ENCODE measurements at regions not wholly inside any gene's neighbourhood (a gene's known extent, or its start where the extent isn't known, plus 50 kb on each side); places are given as distances from the start of the nearest gene placed in this dataset.
"Not testable (repeated sequence)": the region's sequence is repeated elsewhere in the genome, so short reads cannot be mapped to it uniquely, and the experiment has no call there.

DNA sequence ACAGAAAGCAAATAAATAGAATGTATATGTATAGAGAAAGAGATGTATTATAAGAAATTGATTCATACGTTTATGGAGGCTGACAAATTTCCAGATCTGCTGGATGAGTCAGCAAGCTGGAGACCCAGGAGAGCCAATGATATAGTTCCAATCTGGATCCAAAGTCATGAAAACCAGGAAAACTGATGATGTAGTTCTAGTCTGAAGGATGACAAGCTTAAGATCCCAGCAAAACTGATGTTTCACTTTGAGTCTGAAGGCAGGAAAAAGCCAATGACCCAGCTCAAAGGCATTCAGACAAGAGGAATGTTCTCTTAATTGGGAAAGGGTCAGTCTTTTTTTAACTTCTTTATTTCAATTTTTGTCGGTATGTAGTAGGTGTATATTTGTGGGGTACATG lies 102.6 kb downstream of the LHFPL1 start:
- DNase-seq (ENCODE audit: low read depth) = no peak

DNA sequence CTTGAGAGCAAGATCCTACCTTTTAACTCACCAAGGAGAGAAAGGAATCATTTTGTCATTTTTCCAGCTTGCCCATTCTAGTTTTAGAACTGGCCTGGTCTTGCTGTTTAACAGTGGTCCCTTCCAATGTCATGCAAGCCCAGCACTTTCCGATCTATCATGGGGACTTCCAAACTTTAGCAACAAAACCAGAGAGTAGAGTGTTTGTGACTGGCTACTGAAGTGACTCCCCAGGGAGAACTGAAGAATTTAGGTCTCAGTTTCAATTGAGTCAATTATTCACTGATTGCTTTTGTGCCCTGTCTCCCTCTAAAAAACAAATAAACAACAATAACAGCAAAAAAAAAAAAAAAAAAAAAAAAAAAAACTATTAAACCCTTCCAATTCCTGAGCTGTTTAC lies 108.3 kb downstream of the LHFPL1 start:
- no peak for DNase-seq (ENCODE audit: low read depth)

DNA sequence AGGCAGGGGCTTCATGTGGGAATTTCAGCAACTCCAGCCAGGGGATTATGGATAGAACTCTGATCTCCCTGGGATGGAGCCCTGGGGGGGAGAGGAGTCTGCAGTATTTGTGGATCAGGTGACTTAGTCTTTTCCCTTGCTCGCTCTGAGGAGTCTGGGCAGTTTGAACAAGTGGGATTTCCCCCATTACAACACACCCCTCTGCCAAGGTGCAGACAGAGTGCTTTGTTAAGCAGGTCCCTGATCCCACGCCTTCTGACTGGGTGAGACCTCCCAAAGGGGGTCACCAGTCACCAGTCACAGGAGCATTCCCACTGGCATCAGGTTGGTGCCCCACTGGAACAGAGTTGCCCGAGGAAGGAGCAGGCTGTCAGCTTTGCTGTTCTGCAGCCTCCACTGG lies 123.9 kb downstream of the LHFPL1 start:
- no peak for DNase-seq (ENCODE audit: low read depth)

DNA sequence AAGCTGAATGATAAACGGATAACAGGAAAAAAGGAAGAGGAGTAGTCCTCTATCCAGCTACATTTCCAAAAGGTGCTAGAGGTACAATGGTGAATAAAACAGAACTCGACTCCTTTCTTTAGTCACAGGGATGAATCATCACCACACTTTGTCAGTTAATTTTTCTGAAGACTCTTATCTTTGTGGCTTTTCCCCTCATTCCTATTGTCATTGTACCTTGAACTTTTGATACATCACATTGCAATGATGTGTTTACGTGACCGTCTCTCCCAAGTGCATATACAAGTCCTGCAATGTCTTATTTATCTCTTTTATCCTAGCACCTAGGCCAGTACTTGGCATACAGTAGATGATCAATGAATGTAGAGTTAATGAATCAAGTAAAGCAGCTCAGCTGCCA lies 134.7 kb downstream of the LHFPL1 start:
- no peak for DNase-seq (ENCODE audit: low read depth)

DNA sequence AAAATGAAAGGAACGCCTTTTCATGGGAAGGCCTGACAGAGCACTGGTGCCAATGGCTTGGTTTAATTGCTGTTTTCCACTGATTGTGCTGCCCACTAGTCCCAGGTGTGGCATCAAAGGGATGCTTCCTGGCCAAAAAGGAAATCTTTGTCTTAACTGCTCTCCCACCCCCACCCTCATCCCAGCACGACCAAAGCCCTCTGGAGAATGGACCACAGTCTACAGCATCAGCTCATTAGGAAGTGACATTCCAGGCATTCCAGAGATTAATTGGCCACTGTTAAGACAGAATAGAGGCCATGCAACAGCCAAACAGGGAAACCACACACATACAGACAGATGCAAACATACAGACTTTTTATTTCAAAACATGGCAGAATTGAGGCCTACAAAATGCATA lies 143.2 kb downstream of the LHFPL1 start:
- no peak for DNase-seq (ENCODE audit: low read depth)

DNA sequence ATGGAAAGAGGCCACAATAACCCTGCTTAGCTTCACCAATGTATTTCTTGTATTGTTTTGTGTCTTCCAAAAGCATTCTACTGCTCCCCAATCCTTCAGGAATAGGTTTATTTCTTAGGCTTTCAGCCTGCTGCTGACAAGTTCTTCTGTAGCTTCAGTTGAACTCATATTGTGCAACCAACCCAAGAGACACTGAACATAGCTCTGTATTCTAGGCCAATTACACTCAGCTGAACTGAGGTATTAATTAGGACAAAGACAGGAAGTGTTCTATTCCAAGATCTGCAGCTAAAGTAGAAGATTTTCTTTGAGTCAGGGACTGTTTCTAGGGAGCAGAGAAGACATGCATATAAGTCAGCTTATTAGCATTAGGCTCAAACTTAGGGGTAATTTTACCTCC lies 151.8 kb downstream of the LHFPL1 start:
- DNase-seq (ENCODE audit: low read depth) = no peak

DNA sequence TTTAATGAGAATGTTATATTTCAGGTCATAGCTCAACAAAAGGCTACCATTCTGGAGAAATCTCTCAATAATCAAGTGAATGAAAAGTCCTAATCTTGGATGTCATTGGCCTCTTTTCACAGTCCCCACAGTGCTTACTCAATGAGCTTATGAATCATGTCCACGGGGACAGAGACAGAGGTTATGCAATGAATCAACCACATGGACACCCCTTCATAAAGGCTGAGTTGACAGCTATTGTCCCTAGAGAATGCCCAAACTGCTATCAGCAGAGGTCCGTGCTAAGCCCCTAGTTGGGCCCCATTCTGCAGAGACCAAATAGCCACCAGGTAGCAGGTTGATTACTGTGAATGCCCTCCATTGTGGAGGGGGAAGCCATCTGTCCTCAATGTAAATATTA lies 158.1 kb downstream of the LHFPL1 start:
- DNase-seq (ENCODE audit: low read depth) = no peak

DNA sequence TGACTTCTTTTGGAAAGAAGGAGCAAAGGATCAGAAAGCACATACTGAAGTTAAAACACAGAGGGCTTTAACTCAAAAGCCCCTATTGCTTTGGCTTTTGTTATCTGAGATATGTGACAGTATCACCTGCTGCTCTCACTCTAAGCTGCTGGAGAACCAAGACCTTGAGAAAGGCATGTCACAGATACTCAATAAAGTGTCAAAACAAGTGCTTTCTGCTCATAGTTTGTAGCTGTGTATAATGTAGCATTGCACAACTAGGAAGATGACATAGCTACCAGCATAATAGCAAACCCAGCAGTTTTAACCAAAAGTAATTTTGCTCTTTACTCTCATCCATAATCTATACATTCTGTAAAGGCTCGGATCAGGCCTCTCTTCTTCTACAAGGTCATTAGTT lies 159.6 kb downstream of the LHFPL1 start:
- no peak for DNase-seq (ENCODE audit: low read depth)

DNA sequence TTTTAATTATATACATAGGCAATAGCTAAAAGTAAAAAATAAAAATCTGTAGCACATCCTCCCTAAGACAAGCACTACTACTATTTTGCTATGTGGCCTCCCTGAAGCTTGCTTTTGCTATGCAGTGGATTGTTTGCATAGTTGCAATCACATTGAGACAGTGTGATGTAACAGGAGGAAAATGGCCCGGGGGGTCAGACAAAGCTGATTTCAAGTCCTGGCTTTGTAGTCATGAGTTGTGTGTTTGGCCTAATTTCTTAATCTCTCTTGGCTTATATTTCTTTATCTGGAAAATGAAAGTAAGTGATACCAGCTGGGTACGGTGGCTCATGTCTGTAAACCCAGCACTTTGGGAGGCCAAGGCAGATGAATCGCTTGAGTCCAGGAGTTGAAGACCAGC lies 166.6 kb downstream of the LHFPL1 start:
- peak; percentile 19 for DNase-seq (ENCODE audit: low read depth)

DNA sequence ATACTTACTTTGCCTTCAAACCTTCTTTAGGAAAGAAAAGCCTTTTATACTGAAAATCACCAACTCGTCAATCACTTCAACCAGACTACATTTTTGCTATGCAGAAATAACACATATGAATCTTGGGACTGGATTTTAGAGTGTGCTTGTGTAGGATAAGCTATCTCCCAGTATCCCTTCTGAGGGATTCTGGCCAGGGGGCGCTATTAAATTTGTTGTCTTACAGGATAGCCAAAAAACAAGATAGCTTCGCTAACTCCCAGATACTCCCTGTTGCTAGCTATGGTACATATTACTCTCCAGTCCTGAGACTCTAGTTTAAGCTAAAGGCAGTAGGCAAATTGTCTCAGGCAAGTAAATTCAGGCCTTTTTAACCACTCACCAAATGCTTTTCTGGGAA lies 167.2 kb downstream of the LHFPL1 start:
- DNase-seq (ENCODE audit: low read depth) = no peak

DNA sequence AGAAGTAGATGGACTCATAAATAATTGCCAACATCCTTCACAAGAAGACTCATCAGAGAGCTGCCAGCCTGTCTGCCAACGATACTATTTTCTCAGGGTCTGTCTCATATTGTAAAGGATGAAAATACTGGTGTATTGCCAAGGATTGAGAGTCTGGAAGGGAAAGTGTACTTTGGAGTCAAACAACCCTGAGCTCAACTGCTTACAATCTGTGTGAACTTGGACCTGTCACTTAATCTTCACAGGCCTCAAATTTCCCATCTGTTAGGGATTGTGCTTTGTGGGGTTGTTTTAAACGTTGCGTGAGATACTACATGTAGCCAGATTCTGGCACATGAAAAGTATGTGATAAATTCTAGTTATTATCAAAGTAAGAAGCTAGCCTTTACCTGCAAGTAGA lies 169.1 kb downstream of the LHFPL1 start:
- no peak for DNase-seq (ENCODE audit: low read depth)

DNA sequence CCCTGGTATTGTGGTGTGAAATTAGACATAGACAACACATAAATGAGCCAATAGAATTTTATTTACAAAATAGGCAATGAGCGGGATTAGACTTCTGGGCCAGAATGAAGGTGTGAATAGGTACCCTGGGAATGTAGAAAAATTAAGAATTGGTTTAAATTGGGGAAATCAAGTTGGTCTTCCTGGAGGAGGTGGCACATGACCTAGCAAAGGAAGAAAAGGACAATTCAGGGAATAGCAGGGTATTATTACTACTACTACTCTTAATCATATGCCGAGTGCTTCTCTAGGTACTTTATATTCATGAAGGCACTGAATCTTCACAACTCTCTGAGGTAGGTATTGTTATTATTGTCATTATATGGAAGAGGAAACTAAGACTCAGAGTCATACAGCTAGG lies 202.1 kb downstream of the LHFPL1 start:
- no peak for DNase-seq (ENCODE audit: low read depth)

DNA sequence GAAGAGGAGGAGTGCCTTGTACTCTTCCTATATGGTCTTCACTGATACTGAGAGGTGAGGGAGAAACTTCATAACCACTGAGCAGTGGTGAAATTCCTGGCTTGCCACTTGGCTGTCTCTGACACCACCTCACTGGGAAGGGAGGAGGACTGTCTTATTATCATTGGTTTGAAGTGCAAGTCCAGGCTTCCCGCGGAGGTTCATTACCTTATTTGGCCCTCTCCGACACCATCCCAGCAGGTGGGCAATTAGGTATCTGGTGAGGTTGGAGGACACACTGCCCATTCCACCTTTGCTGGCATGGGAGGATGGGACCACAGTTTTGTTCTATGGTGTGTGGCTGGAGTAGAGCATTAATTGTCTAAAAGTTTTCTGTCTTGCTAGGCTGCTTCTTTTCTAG lies 206.1 kb downstream of the LHFPL1 start:
- DNase-seq (ENCODE audit: low read depth) = no peak

DNA sequence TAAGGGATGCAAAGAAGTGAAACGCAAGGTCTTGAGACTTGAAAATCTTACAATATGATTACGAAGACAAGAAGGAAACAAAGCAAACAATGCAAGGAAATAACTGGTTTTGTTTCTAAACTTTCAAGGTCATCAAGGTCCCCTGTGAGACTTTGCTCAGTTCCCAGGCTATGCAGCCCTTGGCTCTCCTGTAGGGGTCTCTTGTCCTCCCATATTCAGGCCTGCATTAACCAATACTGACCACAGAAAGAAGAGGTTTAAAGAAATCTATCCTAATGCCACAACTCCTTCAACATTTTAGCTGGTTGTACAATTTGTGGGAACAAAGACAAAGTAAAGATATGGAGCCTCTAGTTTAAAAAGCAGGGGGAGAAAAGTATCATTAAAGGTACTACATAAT lies 209.2 kb downstream of the LHFPL1 start:
- DNase-seq (ENCODE audit: low read depth) = no peak

DNA sequence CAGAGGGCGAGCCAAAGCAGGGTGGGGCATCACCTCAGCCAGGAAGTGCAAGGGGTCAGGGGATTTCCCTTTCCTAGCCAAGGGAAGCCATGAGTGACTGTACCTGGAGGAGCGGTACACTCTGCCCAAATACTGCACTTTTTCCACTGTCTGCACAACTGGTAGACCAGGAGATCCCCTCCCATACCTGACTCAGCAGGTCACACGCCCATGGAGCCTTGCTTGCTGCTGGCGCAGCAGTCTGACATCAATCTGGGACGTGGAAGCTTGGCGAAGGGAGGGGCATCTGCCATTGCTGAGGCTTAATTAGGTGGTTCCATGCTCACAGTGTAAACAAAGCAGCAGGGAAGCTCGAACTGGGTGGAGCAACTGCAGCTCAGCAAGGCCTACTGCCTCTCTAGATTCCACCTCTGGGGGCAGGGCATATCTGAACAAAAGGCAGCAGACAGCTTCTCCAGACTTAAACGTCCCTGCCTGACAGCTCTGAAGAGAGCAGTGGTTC lies 217.7 kb downstream of the LHFPL1 start:
- not testable (repeated sequence) for DNase-seq (ENCODE audit: low read depth)

DNA sequence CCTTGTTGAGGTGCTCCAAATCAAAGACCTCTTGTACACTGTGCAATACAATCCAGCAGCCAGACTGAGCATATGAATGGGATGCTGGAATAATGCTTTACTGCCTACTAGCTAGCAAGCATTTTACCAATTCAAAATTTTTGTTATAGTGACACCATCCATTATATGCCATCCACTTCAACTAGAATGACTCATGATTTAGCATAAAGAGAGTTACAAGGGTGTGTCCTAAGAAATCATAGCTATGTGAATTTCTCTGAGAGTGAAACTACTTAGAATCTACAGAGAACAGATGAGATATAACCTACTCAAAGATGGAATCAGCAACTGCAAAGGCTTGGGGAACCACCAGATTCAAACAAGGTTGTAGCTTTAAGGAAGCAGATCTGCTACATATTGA lies 221.9 kb downstream of the LHFPL1 start:
- DNase-seq (ENCODE audit: low read depth) = no peak

DNA sequence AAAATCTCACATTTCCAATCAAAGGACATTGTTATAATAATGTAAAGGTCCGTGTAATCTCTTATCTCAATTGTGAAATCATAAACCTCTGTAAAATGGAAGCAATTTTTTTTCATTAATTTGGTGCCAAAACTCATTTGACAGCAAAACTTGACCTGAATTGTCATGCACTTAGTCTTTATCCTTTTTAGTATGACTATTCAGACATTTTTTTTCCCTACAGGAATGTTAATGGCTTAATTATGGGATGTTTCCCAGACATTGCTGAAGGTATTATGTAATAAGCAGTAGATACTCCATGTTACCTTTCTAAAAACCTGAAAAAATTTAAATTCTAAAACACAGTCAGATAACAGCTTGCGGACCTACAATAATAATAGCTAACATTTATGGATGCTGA lies 228.9 kb downstream of the LHFPL1 start:
- DNase-seq (ENCODE audit: low read depth) = no peak

DNA sequence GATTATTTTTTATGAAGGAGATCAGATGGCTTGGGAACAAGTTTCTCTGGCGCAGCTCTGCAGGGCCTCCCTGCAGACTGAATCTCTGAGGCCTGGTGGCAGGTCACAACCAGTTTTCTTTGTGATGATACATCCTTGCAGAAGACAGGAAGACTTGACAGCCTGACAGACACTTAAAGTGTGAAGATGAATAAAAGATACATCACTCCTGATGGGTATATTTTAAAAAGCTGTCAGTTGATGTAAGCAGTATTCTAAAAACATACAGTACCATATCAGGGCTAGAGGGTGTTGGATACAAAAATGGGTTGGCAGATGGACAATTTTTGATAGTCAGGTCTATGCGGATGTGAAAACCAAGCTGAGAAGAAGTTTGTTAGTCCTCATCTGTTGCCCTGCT lies 239.5 kb downstream of the LHFPL1 start:
- DNase-seq (ENCODE audit: low read depth) = no peak

DNA sequence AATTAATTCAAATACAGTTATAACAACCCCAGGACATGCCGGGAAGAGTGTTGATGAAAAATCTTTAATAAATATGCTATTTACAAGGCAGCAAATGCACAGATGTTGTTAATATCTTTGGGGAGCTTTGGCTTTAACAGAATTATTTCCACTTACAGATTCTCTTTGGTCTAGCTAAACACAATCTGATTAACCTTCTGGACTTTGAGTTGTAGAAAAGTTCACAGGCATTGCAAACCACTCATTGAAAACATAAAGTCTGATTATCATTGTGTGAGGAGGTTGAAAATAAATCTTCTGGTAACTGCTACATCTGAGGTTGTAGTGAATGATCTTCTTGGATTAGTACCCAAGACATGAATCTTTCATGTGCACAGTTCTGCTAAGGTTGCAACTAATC lies 255.6 kb downstream of the LHFPL1 start:
- no peak for DNase-seq (ENCODE audit: low read depth)

DNA sequence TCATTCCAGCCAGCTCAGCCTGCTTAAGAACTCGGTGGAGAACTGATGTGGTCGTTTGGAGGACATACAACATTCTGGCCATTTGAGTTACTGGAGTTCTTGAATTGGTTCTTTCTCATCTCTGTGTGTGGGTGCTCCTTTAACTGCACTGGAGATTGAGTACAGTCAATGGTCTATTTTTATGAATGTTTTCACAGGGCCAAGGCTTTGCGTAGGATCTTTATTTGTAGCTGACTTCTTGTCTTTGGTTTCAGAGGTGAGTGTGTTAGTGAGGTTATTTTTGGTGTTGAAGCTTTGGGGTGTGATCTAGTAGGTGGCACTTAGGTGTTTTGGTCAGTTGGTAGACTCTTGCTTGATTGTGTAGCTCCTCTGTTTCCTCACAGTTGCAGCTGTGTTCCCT lies 288.4 kb downstream of the LHFPL1 start:
- no peak for DNase-seq (ENCODE audit: low read depth)

DNA sequence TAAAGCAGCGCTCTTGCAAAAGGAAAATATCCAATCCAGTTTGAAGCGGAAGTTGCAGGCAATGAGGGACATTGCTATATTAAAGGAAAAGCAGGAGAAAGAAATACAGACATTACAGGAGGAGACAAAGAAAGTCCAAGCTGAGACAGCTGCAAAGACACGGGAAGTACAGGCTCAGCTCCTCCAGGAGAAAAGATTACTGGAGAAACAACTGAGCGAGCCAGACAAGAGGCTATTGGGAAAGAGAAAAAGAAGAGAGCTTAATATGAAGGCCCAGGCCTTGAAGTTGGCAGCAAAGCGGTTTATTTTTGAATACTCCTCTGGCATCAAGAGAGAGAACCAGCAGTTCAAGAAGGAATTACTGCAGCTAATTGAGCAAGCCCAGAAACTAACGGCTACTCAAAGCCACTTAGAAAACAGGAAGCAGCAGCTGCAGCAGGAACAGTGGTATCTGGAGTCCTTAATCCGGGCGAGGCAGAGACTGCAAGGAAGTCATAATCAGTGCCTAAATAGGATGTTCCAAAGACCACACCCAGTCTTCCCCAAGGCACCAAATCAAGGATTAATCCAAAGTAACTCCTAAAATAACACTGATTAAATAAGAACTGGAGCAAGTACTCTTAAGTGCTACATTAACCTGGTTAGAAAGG lies 298.0 kb downstream of the LHFPL1 start:
- DNase-seq (ENCODE audit: low read depth) = not testable (repeated sequence)

DNA sequence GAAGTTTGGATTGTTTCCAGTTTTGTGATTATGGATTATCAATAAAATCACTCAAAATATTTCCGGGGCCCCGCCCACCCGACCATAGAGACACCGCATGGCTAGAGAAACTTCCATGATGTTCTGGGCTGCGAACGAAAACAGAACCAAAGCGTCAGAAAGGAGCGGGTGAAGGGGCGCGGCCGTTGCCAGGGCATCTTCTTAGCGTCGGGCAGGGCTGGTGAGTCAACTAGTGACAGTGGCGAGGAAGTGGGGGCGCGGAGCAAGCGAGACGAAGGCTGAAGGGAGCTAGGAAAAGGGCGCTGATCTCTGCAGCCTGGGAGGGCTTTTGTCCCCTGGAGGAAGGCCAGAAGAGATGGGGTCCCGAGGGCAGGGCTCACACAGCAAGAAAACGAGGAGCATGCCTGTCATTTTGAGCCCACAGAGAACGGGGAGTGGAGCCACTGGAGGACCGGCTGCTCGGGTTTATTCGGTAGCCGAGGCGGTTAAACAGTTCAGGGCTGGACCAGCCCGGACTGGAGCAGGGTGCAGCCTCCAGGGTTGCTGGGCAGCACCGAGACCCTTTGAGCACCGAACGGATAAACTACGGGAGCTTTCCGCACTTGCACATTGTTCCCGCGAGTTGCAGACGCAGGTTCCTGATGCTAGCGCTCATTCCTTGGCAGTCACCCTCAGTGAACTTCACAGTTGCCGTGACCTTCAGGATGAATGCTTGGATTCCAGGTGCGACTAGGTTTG lies 298.1 kb upstream of the TRPC5 start:
- no peak for DNase-seq (ENCODE audit: low read depth)

DNA sequence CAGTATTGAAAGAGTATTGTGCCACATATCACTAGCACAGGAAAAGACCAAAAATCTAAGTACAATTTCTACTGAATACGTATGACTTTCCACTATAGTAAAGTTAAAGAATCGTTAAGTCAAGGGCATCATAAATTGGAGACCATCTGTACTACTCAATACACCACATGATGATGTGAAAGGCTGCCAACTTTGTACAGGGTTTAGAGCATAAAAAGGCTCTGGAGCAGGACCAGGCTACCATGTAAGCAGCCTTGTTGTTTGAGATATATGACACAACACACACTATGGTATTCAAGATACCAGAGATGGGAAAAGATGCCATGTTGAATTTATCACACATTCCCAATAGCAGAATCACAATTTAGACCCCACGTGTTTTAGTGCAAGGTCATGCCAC lies 294.9 kb upstream of the TRPC5 start:
- DNase-seq (ENCODE audit: low read depth) = no peak

DNA sequence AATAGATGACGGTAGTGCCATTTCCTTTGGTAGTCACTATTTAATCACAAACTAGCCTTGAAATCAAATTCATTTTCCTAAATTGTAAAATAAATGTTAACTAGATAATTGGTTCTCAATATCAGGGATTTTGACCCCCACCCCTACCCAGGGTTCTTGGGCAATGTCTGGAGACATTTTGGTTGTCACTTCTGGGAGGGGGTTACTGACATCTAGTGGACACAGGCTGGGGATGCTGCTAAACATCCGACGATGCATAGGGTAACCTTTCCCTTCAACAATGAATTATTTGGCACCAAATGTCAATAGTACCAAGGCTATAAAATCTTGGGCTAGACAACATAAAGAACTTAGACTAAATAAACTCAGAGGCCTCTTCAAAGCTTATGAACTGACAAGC lies 285.8 kb upstream of the TRPC5 start:
- no peak for DNase-seq (ENCODE audit: low read depth)
